GM18502 (cell line): ENCODE measurements at regions not wholly inside any gene's neighbourhood (a gene's known extent, or its start where the extent isn't known, plus 50 kb on each side); places are given as distances from the start of the nearest gene placed in this dataset.

ENCODE experiments used
- ATAC-seq: cut with Tn5 transposase; IDR thresholded peaks from one replicate; pipeline ENCODE4 v1.9.1; 2021; ENCODE audit warnings: mild to moderate bottlenecking; ENCODE audit not compliant: unreplicated experiment, poor library complexity

GRCh38 chr4:37146260-37146659 is 98.3 kb upstream of the NWD2 start:
- no peak for ATAC-seq

GRCh38 chr4:37157476-37158167 is 86.9 kb upstream of the NWD2 start:
- ATAC-seq: no peak

- ATAC-seq: no peak
Observed at GRCh38 chr4:37160653-37161052, 83.9 kb upstream of the NWD2 start.

- no peak for ATAC-seq
Observed at GRCh38 chr4:37165844-37166243, 78.7 kb upstream of the NWD2 start.

- no peak for ATAC-seq
Observed at GRCh38 chr4:37169956-37170355, 74.6 kb upstream of the NWD2 start.

- ATAC-seq: no peak
Observed at GRCh38 chr4:37188100-37188499, 56.4 kb upstream of the NWD2 start.
